ENCODE measurements at regions not wholly inside any gene's neighbourhood (a gene's known extent, or its start where the extent isn't known, plus 50 kb on each side); places are given as distances from the start of the nearest gene placed in this dataset.

DNA sequence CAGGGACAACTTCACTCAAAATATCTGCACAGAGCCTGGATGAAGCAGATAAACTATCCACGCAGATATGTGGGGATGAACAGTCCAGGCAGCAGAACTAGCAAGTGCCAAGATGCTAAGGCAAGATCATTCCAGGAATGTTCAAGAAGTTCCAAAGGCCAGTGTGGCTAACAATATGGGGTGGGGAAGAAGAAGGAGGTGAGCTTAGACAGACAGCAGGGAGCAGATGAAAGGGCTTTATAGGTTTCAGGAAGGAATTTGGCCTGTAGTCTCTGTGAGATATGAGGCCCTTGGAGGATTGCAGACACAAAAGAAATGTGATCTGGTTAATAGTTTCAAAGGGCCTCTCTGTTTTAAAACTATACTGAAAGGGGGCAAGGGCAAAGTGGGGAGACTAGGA is 63.5 kb upstream of the PPM1H start:
- DNase-seq (ENCODE audit: low read depth in 3 of 3, low spot score in 2 of 3) = no peak

DNA sequence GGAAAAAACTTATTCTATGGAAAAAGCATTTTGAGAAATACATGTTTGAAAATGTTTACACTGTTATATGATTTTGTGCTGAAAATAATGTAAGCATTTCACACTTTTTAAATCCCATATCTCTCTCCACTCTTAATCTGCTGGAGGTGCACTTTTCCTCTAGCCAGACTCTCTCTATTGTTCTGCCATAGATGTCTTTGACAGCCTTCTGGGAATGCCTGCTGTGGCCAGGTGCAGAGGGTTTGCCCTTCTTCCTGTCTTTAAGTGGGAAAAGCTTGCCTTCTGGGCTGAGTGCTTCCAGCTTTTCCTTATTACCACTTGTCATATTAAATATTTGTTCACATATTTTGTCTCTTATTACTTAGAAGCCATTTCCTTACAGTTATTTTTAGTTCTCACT is 60.1 kb upstream of the PPM1H start:
- DNase-seq (ENCODE audit: low read depth in 3 of 3, low spot score in 2 of 3) = no peak

DNA sequence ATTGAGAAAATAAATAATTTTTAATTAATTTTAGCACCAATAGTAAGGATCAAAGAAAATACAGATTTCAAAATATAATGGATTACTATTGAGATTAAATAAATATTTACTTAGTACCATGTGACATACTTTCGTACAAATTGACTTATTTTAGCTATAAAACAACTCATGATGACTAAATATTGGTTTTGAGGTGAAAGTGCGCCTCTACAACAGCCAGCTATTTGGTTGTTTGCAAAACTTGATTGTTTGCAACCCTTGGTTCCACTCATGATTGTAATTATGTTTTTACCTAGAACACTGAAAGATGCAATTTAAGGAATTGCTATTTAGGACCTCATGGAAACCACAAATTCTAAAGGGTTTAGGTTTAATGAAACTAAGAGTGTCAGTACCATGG is 51.9 kb upstream of the PPM1H start:
- no peak for DNase-seq (ENCODE audit: low read depth in 3 of 3, low spot score in 2 of 3)

All from right renal cortex interstitium (tissue), 3 donors.